HG02840 (cell line): ENCODE measurements at regions not wholly inside any gene's neighbourhood (a gene's known extent, or its start where the extent isn't known, plus 50 kb on each side); places are given as distances from the start of the nearest gene placed in this dataset.

Experiments
- ATAC-seq: cut with Tn5 transposase; IDR thresholded peaks from one replicate; pipeline ENCODE4 v1.9.1; 2021; ENCODE audit warnings: mild to moderate bottlenecking, moderate library complexity, moderate number of reproducible peaks; ENCODE audit not compliant: unreplicated experiment, low FRiP score

- ATAC-seq: no peak
Measured at GRCh38 chr15:69802432-69802831, 295.3 kb downstream of the TLE3 start.

GRCh38 chr15:69804786-69805185 lies 292.9 kb downstream of the TLE3 start:
- ATAC-seq: no peak

GRCh38 chr15:69805248-69805953 lies 292.3 kb downstream of the TLE3 start:
- ATAC-seq: no peak

- no peak for ATAC-seq
Measured at GRCh38 chr15:69806287-69806915, 291.3 kb downstream of the TLE3 start.

- ATAC-seq: no peak
Measured at GRCh38 chr15:69807721-69808120, 290.0 kb downstream of the TLE3 start.

- ATAC-seq: no peak
Measured at GRCh38 chr15:69808756-69809155, 289.0 kb downstream of the TLE3 start.

- no peak for ATAC-seq
Measured at GRCh38 chr15:69809421-69809820, 288.3 kb downstream of the TLE3 start.

GRCh38 chr15:69810431-69811354 lies 287.0 kb downstream of the TLE3 start:
- ATAC-seq: no peak

- ATAC-seq: no peak
Measured at GRCh38 chr15:69812861-69813261, 284.9 kb downstream of the TLE3 start.

- no peak for ATAC-seq
Measured at GRCh38 chr15:69813881-69814280, 283.8 kb downstream of the TLE3 start.

- no peak for ATAC-seq
Measured at GRCh38 chr15:69814932-69815331, 282.8 kb downstream of the TLE3 start.

GRCh38 chr15:69815793-69816192 lies 281.9 kb downstream of the TLE3 start:
- ATAC-seq: no peak

- no peak for ATAC-seq
Measured at GRCh38 chr15:69816522-69816921, 281.2 kb downstream of the TLE3 start.

GRCh38 chr15:69818529-69818928 lies 279.2 kb downstream of the TLE3 start:
- ATAC-seq: no peak

GRCh38 chr15:69819371-69819770 lies 278.3 kb downstream of the TLE3 start:
- no peak for ATAC-seq

GRCh38 chr15:69820819-69821218 lies 276.9 kb downstream of the TLE3 start:
- ATAC-seq: no peak

- no peak for ATAC-seq
Measured at GRCh38 chr15:69823223-69823907, 274.4 kb downstream of the TLE3 start.

GRCh38 chr15:69824075-69824876 lies 273.4 kb downstream of the TLE3 start:
- ATAC-seq: no peak

GRCh38 chr15:69824877-69825406 lies 272.8 kb downstream of the TLE3 start:
- ATAC-seq: no peak
